ENCODE measurements at regions not wholly inside any gene's neighbourhood (a gene's known extent, or its start where the extent isn't known, plus 50 kb on each side); places are given as distances from the start of the nearest gene placed in this dataset.

DNA sequence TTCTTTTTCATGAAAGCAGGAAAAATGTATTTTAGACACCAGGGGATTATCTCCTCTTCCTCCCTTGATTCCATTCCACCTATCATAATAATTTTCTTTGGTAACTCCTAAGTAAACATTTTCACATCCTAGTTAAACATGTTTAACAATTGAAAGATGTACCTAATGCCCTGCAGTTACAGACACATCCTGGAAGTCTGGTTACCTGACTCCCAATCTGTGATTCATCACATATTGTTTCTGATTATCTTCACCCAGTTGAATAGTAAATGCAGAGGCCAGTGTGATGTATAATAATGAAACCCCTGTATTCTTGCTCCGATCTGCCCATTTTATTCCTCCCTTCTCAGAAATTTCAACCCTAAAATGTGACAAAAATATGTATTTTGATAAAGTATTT is 1237.6 kb upstream of the LRRTM1 start:
- no peak for FAIRE-seq
- 24% methylated on average over 1 of the region's 1 CpG for WGBS (ENCODE audit: insufficient coverage, low coverage, missing lambda C conversion rate)

More for the DNA sequence above, 1237.6 kb upstream of the LRRTM1 start:
- Histone ChIP-seq H2AFZ (ENCODE audit: low read depth, low read length) (no peak overlapping the region), H4K20me1 (replicated peaks; ENCODE audit: control insufficient read depth, insufficient read depth, low read length) (no peaks in the 10 kb centered on the region), H3K4me1 (replicated peaks in 1 of 2; ENCODE audit: control insufficient read depth in 2 of 2, insufficient read depth in 2 of 2, low read length in 2 of 2) (no peaks in the 10 kb centered on the region), H3K4me2 (ENCODE audit: insufficient read depth, low read length) (no peak overlapping the region), H3K9me3 (replicated peaks; ENCODE audit: control insufficient read depth, insufficient read depth, low read depth, low read length) (no peaks in the 10 kb centered on the region), H3K36me3 (ENCODE audit: control insufficient read depth, insufficient read depth, low read length) (no peaks in the 10 kb centered on the region), H3K9me1 (ENCODE audit: control insufficient read depth, insufficient read depth, low read length) (no peaks in the 10 kb centered on the region), H3K27me3 (ENCODE audit: control insufficient read depth in 2 of 2, insufficient read depth in 2 of 2, low read length in 2 of 2) (no peaks in the 10 kb centered on the region), H3K4me3 (no peak overlapping the region), H3K27ac (ENCODE audit: extremely low read depth, low read depth, low read length) (no peak overlapping the region), H3K9ac (ENCODE audit: insufficient read depth in 1 of 2, low read depth in 2 of 2, low read length in 2 of 2) (no peak overlapping the region), H3K79me2 (ENCODE audit: control insufficient read depth, insufficient read depth, low read length) (no peaks in the 10 kb centered on the region)
- ChIA-PET POLR2A (no interaction called here), CTCF (ENCODE audit: low intra/inter-chr PET ratio) (no interaction called here)
- TF ChIP-seq SMAD4 (CRISPR knock-in tag; conservative IDR thresholded peaks at IDR 0.05) = no peak
- TF ChIP-seq ZNF408 (CRISPR knock-in tag; IDR thresholded peaks at IDR 0.05; ENCODE audit: low read depth) = no peak
- no peak for TF ChIP-seq LEF1 (IDR thresholded peaks at IDR 0.05)
- TF ChIP-seq TCFL5 (CRISPR knock-in tag; conservative IDR thresholded peaks at IDR 0.05) = no peak
- TF ChIP-seq TBP (optimal IDR thresholded peaks at IDR 0.05; ENCODE audit: low read depth, low read length) = no peak
- TF ChIP-seq, protein P1, sequence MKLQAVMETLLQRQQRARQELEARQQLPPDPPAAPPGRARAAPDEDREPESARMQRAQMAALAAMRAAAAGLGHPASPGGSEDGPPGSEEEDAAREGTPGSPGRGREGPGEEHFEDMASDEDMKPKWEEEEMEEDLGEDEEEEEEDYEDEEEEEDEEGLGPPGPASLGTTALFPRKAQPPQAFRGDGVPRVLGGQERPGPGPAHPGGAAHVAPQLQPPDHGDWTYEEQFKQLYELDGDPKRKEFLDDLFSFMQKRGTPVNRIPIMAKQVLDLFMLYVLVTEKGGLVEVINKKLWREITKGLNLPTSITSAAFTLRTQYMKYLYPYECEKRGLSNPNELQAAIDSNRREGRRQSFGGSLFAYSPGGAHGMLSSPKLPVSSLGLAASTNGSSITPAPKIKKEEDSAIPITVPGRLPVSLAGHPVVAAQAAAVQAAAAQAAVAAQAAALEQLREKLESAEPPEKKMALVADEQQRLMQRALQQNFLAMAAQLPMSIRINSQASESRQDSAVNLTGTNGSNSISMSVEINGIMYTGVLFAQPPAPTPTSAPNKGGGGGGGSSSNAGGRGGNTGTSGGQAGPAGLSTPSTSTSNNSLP (IDR thresholded peaks at IDR 0.05; ENCODE audit: borderline replicate concordance, low read depth, low read length) = no peak
- TF ChIP-seq CREM (IDR thresholded peaks at IDR 0.05; ENCODE audit: low read depth) = no peak
- TF ChIP-seq ZNF561 (CRISPR knock-in tag; conservative IDR thresholded peaks at IDR 0.05) = no peak
- TF ChIP-seq, protein P2, sequence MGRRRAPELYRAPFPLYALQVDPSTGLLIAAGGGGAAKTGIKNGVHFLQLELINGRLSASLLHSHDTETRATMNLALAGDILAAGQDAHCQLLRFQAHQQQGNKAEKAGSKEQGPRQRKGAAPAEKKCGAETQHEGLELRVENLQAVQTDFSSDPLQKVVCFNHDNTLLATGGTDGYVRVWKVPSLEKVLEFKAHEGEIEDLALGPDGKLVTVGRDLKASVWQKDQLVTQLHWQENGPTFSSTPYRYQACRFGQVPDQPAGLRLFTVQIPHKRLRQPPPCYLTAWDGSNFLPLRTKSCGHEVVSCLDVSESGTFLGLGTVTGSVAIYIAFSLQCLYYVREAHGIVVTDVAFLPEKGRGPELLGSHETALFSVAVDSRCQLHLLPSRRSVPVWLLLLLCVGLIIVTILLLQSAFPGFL (CRISPR knock-in tag; IDR thresholded peaks at IDR 0.05) = no peak
- ATAC-seq (no peak), DNase-seq (ENCODE audit: extremely low read depth in 1 of 4, low spot score in 3 of 4) (no peak)
- in situ Hi-C loops (cut with MboI) (no loop called here), intact Hi-C loops (cut with micrococcal nuclease) (no loop called here)
- BruUV-seq (replicated peaks) = no TSS peak
